ENCODE measurements at regions not wholly inside any gene's neighbourhood (a gene's known extent, or its start where the extent isn't known, plus 50 kb on each side); places are given as distances from the start of the nearest gene placed in this dataset.

- TF ChIP-seq CTCF (IDR thresholded peaks at IDR 0.05) (no peak), ZFX (IDR thresholded peaks at IDR 0.05; ENCODE audit: borderline replicate concordance) (no peak)
- no peak overlapping the region for H3K27ac ChIP-seq
These were observed 566.6 kb upstream of the FBXO33 start for GRCh38 chr14:39998854-39999253.

- no peak overlapping the region for H3K27ac ChIP-seq
- TF ChIP-seq CTCF (IDR thresholded peaks at IDR 0.05) (no peak), ZFX (IDR thresholded peaks at IDR 0.05; ENCODE audit: borderline replicate concordance) (no peak)
These were observed 565.9 kb upstream of the FBXO33 start for GRCh38 chr14:39998114-39998513.

DNA sequence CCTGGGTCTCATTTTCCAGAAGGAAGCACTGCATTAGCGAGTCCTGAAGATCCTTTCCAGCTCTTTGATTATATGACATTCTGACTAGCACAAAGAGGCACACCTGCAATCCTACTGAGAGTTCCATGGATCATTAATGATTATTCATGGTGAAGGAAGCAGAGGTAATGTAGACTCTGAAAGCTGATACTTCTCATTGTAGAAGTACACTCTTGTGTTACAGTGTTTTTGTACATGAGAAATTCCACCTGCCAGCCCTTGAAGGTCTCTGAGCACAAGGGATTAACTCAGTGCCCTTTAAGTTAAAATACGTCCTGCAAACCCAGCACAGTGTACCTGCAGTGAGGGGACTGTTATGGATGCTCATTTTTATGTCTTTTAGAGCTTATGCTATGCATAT, 558.8 kb upstream of the FBXO33 start:
- no peak overlapping the region for H3K27ac ChIP-seq
- no peak for TF ChIP-seq CTCF (IDR thresholded peaks at IDR 0.05)

DNA sequence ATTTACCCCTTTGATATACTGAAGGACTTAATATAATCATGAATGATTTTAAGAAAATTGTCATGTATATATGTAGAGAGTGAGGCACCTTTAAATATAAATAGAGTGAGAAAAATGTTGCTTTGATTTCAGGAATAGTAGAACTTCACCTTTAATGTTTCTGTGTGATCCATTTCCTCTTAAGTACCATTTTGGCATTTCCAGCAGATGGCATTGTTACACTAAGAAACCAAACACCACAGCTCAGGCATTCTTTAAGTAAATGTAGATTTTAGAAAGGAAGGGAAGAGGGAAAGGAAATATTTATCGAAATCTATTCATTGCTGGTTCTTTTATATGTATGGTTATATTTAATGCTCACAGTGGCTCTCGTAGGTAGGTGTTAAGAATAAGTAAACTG, 556.7 kb upstream of the FBXO33 start:
- TF ChIP-seq ZFX (IDR thresholded peaks at IDR 0.05; ENCODE audit: borderline replicate concordance) (no peak), CTCF (IDR thresholded peaks at IDR 0.05) (peak; percentile 76)

GRCh38 chr14:39984323-39984722, 552.1 kb upstream of the FBXO33 start:
- TF ChIP-seq ZFX (IDR thresholded peaks at IDR 0.05; ENCODE audit: borderline replicate concordance) (no peak), CTCF (IDR thresholded peaks at IDR 0.05) (no peak)
- no peak overlapping the region for H3K27ac ChIP-seq

More for the DNA sequence above, 556.7 kb upstream of the FBXO33 start:
- no peak overlapping the region for H3K27ac ChIP-seq

- H3K27ac ChIP-seq: no peak overlapping the region
- TF ChIP-seq CTCF (IDR thresholded peaks at IDR 0.05): no peak
- TF ChIP-seq ZFX (IDR thresholded peaks at IDR 0.05; ENCODE audit: borderline replicate concordance): no peak
These were observed 545.0 kb upstream of the FBXO33 start for GRCh38 chr14:39977198-39977597.

GRCh38 chr14:39974036-39974435, 541.8 kb upstream of the FBXO33 start:
- TF ChIP-seq ZFX (IDR thresholded peaks at IDR 0.05; ENCODE audit: borderline replicate concordance) (no peak), CTCF (IDR thresholded peaks at IDR 0.05) (no peak)
- no peak overlapping the region for H3K27ac ChIP-seq

Measured in 22Rv1 (cell line).